Cardiac septum (tissue), 1 donor: ENCODE measurements at regions not wholly inside any gene's neighbourhood (a gene's known extent, or its start where the extent isn't known, plus 50 kb on each side); places are given as distances from the start of the nearest gene placed in this dataset.

Experiments used
- DNase-seq: peaks from one replicate; pipeline ENCODE4 v3.0.0-alpha.2; 2020; ENCODE audit warnings: low spot score
- intact Hi-C: fragments of 100-400 bp; cut with DNase I; formaldehyde crosslinking; loops from one replicate; pipeline ENCODE4 v1.14.0; 2022
- donor health status: DM: no; HTN: no; CAD: no.

DNA sequence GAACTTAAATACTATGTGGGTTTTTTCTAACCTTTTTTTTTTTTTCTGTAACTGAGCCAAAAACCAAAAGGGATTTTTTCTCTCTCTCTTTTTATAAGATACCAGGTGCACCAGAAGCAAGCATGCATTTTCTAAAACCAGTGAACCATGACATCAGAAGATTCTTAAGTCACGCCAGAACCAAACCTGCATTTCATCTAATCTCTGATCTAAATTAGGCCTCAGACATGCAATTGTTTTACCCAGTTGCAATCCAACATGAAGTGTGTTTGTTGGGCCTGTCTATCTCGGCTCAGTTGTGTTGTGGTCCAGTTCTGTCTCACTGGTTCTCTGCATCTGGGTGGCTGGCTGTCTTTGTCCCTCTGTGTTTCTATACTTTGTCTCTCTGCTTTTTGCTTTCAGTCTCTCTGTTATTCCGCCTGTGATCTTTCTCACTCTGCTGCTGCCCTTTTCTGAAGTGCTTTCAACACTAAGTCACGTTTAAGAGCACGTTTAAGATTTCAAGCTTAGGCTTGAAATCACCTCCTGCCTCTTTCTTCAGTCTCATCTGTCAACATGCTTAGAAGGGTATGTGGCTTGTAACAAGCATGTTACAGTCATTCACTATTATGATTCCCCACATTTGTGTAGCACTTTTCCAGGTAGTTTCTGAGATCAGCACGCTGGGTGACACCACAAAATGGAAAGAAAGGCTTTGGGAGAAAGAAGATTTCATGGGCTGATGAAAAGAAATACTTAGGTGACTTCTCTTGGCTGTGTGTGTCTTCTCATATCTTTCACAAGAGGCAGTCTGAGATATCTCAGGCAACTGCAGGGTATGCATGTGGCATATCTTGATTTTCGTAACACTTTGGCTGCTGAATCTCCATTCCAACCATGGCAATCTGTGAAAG lies 488.9 kb downstream of the SHISA9 start:
- intact Hi-C loops = no loop called here
- no peak for DNase-seq

DNA sequence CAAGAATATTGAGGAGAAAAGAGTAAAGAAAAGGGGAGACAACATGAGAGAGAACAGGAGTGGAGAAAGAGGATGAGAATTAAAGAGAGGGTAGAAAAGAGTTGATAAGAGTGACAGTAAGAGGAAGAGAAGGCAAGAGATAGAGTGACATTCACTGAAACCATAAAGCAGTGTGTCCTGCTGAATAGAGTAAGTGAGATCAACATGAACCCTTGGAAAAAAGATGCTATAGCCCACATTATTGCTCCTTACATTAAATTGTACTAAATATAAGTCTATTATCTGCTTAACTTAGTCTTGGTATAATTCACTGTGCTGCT lies 489.5 kb downstream of the SHISA9 start:
- intact Hi-C loops = no loop called here
- DNase-seq = no peak

DNA sequence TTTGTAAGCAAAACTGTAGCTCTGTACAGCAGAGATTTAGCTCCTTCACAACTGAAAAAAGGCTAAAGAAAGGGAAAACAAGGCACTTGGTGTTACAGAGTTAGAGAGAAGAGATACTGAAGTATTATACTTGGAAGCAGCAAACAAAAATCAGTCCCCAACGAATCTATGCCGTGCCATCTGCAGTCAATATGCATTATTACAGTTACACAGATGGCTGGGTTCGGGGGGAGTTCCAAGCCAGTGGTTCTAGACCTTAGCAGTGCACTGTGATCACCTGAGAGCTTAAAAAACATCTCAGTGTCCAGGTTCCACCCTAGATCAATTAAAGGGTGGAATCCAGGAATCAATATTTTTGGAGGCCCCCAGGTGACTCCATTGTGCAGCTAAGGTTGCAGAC lies 489.9 kb downstream of the SHISA9 start:
- intact Hi-C loops = no loop called here
- DNase-seq = no peak

GRCh38 chr16:13392341-13392740 lies 490.9 kb downstream of the SHISA9 start:
- intact Hi-C loops = no loop called here
- DNase-seq = no peak

DNA sequence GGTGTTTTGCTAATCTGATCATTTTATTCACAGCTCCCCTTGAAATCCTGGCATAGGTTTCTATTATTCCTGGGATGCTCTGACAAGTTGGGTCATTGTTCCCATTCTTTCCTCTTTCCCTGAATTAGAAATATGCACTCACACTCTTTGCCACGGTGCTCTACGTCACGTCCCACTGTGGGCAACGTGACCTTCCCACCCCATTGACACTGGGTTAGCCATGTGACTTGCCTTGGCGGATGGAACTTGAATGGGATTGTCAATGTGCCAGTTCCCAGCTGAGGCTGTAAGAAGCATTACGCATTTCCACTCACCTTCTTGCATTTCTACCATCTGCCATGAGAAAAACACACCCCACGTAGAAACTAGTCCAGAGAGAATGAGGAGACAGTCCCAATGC lies 492.4 kb downstream of the SHISA9 start:
- no peak for DNase-seq
- intact Hi-C loops = no loop called here

DNA sequence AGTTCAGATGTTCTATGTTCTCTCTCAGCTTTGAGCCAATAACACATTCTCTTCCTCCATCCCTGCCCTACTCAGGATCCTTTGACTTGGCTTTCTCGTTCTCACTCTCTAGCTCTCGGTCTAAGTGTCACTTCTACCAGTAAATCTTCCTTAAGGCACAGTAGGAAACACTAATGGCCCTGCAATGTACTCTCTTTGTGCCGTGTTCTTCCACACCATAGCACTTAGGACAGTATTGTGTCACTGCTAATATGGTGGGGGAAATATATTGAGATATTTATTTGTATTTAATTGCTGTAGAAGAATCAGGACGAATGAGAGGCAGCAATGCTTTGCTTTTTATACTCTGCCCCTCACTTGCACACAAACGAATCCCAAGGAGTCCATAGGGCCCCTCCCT lies 493.1 kb downstream of the SHISA9 start:
- intact Hi-C loops = no loop called here
- no peak for DNase-seq

DNA sequence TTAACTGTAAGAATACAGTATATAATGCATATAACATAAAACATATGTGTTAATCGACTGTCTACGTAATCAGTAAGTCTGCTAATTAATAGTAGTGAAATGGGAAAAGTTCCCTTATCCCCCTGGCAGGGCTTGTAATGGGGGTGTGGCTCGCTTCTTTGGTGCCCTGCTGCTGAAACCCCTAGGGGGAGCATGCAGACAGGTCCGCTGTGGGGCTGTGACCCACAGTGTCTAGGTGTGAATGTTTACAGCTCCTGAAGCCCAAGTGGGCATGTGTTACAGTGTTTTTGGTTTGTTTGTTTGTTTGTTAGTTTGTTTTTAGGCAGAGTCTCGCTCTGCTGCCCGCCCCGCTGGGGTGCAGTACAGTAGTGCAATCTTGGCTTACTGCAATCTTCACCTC lies 495.7 kb downstream of the SHISA9 start:
- intact Hi-C loops = no loop called here
- no peak for DNase-seq

DNA sequence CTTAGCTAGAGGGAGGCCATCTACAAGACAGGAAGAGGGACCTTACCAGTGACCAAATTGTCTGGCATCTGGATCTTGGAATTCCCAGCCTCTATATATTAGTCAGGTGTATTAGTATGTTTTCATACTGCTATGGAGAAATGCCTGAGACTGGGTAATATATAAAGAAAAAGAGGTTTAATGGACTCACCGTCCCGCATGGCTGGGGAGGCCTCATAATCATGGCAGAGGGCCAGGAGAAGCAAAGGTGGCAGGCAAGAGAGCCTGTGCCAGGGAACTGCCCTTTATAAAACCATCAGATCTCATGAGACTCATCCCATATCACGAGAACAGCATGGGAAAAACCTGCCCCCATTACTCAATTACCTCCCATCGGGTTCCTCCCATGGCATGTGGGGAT lies 500.2 kb downstream of the SHISA9 start:
- DNase-seq = no peak
- intact Hi-C loops = no loop called here

GRCh38 chr16:13402601-13403000 lies 501.2 kb downstream of the SHISA9 start:
- no peak for DNase-seq
- intact Hi-C loops = no loop called here

GRCh38 chr16:13403326-13403725 lies 501.9 kb downstream of the SHISA9 start:
- intact Hi-C loops = no loop called here
- no peak for DNase-seq

- intact Hi-C loops = no loop called here
- DNase-seq = no peak
These were observed 505.8 kb upstream of the ERCC4 start for GRCh38 chr16:13414154-13414553.

DNA sequence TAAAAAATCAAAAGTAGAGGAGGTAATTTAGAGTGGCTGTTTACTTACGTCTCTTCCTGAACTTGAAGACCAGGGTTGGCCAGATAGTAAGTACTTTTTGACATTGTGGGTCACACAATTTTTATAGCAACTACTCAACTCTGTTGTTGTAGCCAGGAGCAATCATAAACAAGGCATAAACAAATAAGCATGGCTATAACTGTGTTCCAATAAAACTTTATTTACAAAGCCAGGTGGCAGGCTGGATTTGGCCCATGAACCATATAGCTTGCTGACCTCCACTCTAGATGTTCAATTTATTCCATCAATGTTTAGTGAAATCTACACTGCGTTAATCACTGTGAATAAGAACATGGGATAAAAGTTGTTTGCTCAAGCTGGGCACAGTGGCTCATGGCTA lies 500.4 kb upstream of the ERCC4 start:
- intact Hi-C loops = no loop called here
- no peak for DNase-seq

DNA sequence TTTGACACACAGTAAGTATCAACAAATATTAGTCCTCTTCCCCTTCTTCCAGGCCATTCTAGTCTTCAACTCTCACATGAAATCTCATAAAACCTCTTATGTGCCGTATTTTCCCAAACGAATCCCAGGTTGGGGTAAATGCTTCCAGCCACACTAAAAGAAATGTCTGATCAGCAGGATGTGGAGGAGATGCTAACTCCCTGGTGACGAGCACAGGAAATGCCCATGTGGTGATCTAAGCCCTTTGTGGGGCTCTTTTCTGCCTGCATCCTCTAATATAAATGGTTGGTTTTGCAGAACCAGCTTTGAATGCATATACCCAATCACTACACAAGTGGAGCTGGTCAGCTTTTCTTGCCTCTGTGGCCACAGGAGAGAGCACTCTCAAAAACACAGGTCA lies 498.2 kb upstream of the ERCC4 start:
- no peak for DNase-seq
- intact Hi-C loops = no loop called here

GRCh38 chr16:13425836-13426235 lies 494.1 kb upstream of the ERCC4 start:
- intact Hi-C loops = no loop called here
- no peak for DNase-seq

GRCh38 chr16:13426269-13426668 lies 493.7 kb upstream of the ERCC4 start:
- DNase-seq = no peak
- intact Hi-C loops = no loop called here

DNA sequence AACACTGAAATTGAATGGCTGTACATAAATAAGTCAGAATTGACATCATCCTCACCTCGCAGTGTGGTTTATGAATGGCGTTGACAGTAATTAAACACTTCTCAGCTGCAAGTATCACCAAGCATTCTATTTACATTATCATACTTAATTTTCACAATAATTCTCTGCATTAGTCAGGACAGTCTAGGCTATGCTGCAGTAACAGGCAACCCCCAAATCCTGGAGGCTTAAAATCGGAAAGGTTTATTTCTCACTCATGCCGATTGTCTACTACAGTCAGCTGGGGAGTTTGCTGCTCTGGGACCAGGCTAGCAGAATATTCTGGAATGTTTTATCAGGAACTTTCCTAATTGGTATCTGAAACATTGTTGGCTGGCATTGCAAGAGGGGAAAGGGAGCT lies 493.2 kb upstream of the ERCC4 start:
- DNase-seq = no peak
- intact Hi-C loops = no loop called here

DNA sequence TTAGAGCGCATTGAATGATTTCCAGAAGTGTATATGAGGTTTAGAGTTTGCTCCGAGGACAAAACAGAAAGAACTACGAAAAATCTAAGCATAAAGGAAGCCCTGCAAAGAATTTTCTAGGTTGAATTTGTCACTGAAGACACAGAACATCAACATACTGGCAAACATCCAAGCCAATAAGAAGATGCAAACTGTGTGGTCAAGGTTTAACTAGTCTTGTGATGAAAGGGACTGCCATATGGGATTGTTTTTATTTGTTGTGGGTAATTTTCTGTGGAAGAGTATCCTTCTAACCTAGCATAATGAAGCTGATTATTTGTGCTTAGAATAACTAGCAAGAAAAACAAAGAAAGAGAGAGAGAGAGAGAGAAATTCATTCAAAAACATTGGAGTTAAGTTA lies 492.0 kb upstream of the ERCC4 start:
- intact Hi-C loops = no loop called here
- no peak for DNase-seq

DNA sequence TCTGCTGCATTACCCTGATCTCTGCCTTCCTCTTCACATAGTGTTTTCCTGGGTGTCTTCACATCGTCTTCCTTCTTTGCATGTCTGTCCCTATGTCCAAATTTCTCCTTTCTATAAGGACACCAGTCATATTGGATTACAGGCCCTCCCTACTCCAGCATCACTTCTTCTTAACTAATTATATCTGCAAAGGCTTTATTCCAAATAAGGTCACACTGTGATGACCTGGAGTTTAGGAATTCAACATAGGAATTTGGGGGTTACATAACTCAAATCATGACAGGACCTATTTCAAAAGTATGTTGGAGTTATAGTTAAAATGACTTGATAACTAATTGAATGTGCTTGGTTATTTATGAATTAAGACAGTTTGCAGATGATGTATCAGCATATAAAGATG lies 490.5 kb upstream of the ERCC4 start:
- intact Hi-C loops = no loop called here
- DNase-seq = no peak

DNA sequence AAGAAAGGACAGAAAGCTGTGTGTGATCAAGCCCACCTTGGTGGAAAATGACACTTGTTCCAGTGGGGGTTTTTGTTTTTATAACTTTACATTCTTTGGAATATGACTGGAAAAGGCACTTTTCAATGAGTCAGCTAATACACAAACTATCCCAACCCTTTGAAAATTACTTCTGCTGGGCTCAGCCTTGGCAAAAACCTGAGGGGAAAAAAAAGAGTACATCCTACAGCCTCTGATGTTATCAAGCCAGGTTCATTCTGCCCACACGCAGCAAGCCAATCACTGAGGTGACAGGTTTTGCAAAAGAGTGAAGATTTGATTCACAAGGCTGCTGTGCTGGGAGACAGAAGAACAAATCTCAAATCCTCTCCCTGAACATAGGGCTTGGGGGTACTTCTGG lies 484.5 kb upstream of the ERCC4 start:
- DNase-seq = no peak
- intact Hi-C loops = no loop called here

GRCh38 chr16:13435873-13436474 lies 484.0 kb upstream of the ERCC4 start:
- intact Hi-C loops = no loop called here
- no peak for DNase-seq

DNA sequence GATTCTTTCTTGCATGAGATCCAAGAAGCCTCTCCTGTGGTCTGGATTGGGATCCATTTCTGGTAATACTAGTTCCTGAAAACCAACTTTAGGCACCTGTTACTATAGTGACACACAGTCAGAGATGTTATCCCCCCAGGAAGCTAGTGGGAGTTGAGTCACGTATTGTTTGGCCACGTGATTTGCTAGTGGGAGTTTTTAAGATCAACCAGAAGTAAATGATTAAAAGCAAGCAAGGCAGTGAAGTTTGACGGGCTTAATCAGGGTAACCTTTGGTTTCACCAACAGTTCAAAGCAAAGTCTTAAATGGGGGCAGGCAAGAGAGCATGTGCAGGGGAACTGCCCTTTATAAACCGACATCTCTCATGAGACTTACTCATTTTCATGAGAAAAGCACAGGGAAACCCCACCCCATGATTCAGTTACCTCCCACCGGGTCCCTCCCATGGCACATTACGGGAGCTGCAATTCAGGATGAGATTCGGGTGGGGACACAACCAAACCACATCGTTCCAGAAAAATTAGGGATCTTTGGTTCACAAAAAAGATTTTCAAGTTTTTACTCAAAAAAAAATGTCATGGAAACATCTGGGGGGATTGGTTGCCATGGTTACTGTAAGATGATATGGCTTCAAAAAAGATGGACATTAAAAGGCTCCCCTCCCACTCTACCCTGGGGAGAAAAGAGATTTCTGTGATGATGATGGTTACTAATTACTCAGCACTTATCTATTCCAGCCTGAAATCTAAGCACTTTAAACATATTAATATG lies 483.1 kb upstream of the ERCC4 start:
- intact Hi-C loops = no loop called here
- no peak for DNase-seq
